ENCODE measurements at regions not wholly inside any gene's neighbourhood (a gene's known extent, or its start where the extent isn't known, plus 50 kb on each side); places are given as distances from the start of the nearest gene placed in this dataset.

DNA sequence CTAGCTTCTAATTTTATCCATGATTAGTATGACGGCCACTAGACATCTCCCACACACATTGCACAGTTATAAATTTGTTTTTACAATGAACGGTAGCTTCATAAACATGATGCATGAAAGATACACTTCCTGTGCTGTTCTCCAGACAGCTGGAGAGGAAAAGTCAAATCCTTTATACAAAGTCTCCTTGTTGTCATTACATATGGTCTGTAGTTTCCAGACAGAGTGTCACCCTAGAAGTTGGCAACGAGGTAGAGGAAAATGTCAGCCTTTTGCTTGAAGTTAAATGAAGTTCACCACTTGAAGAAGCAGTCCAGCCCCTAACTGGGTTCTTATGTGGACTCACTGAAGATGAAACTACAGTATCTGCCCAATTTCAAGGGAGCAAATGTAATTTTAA is 253.0 kb upstream of the P2RY1 start:
- TF ChIP-seq POLR2A (IDR thresholded peaks at IDR 0.05; ENCODE audit: low read length) (no peak), GATA1 (IDR thresholded peaks at IDR 0.05; ENCODE audit: low read depth, low read length) (no peak)

Measured in erythroblast (primary cell).